Endothelial cell of umbilical vein (primary cell): ENCODE measurements at regions not wholly inside any gene's neighbourhood (a gene's known extent, or its start where the extent isn't known, plus 50 kb on each side); places are given as distances from the start of the nearest gene placed in this dataset.

Experiments
- BruUV-seq: library from RNA; stranded (reverse); fragments of 400-500 nt; replicated peaks from 2 replicates; lab custom pipeline; 2021; lab: Mats Ljungman, UMichigan
- CTCF ChIA-PET: fragments of 300-600, 350-600 bp; sonication (Branson Sonifier 250); formaldehyde crosslinking; loops from one replicate; lab custom pipeline; 2021; ENCODE audit warnings: antibody characterized with exemption, inconsistent platforms; lab: Charles Lee
- POLR2A ChIA-PET: fragments of 300-600, 350-600 bp; sonication (Branson Sonifier 250); formaldehyde crosslinking; loops from one replicate; lab custom pipeline; 2021; ENCODE audit warnings: antibody characterized with exemption, inconsistent platforms; lab: Charles Lee
- DNase-seq: peaks from one replicate; pipeline ENCODE4 v3.0.0-alpha.2; 2011; ENCODE audit warnings: low read depth, low spot score
- FAIRE-seq: peaks from 2 replicates; lab custom pipeline; 2011; peaks lifted over from hg19 to GRCh38; lab: Jason Lieb, UNC
- H2AFZ ChIP-seq: 2 replicates; pipeline ENCODE4 v1.6.0; 2012; ENCODE audit warnings: low read depth, low read length, control low read depth, inconsistent platforms
- H3K27ac ChIP-seq: 2 replicates; pipeline ENCODE4 v1.5.1; 2011; ENCODE audit warnings: low read depth, mild to moderate bottlenecking, control low read depth, low read length, moderate library complexity; ENCODE audit not compliant: insufficient read depth
- H3K27me3 ChIP-seq, 2 experiments: 2 replicates each; pipeline versions ENCODE4 v1.6.0 to v1.6.1; 2011; ENCODE audit warnings: low read length in 2 of 2, mixed read lengths in 1 of 2; ENCODE audit not compliant: control insufficient read depth in 2 of 2, insufficient read depth in 2 of 2
- H3K36me3 ChIP-seq, 2 experiments: 2 replicates in 1 of 2; 3 replicates in 1 of 2; pipeline ENCODE4 v1.5.1; 2011; ENCODE audit warnings: low read length in 2 of 2, mild to moderate bottlenecking in 1 of 2, moderate library complexity in 1 of 2; ENCODE audit not compliant: control insufficient read depth in 2 of 2, insufficient read depth in 2 of 2; ENCODE audit errors: extremely low read depth in 1 of 2
- H3K4me1 ChIP-seq: 3 replicates; pipeline ENCODE4 v1.5.1; 2011; ENCODE audit warnings: mild to moderate bottlenecking, low read length; ENCODE audit not compliant: control insufficient read depth, insufficient read depth; ENCODE audit errors: extremely low read depth
- H3K4me2 ChIP-seq: 2 replicates; pipeline ENCODE4 v1.6.1; 2011; ENCODE audit warnings: low read length, control low read depth, mixed read lengths; ENCODE audit not compliant: insufficient read depth
- H3K4me3 ChIP-seq, 3 experiments: fragments of 200-600 bp in 1 of 3; sonication (generic), shearing (Covaris generic) in 1 of 3; replicated peaks in 1 of 3; 2 replicates each; pipeline ENCODE4 v1.5.1; 2011 to 2016; ENCODE audit warnings: control low read depth in 3 of 3, low read length in 3 of 3, mild to moderate bottlenecking in 2 of 3, inconsistent platforms in 1 of 3, low read depth in 1 of 3, moderate library complexity in 1 of 3; ENCODE audit not compliant: insufficient read depth in 1 of 3
- H3K79me2 ChIP-seq: 2 replicates; pipeline ENCODE4 v1.6.0; 2012; ENCODE audit warnings: low read length, inconsistent platforms; ENCODE audit not compliant: control insufficient read depth, insufficient read depth
- H3K9ac ChIP-seq: replicated peaks from 2 replicates; pipeline ENCODE3; 2011; ENCODE audit warnings: low read length, control low read depth; ENCODE audit not compliant: insufficient read depth; ENCODE audit errors: extremely low read depth
- H3K9me1 ChIP-seq: replicated peaks from 3 replicates; pipeline ENCODE4 v1.6.0; 2011; ENCODE audit warnings: mild to moderate bottlenecking, low read length; ENCODE audit not compliant: control insufficient read depth, insufficient read depth; ENCODE audit errors: extremely low read depth
- H3K9me3 ChIP-seq: replicated peaks from 2 replicates; pipeline ENCODE4 v1.5.1; 2012; ENCODE audit warnings: low read length, inconsistent platforms; ENCODE audit not compliant: control insufficient read depth, insufficient read depth
- H4K20me1 ChIP-seq: replicated peaks from 2 replicates; pipeline ENCODE3; 2011; ENCODE audit warnings: mild to moderate bottlenecking, low read length; ENCODE audit not compliant: control insufficient read depth, insufficient read depth; ENCODE audit errors: extremely low read depth
- CTCF ChIP-seq, 2 donors: IDR thresholded peaks; 1 replicate in 1 of 2; 2 replicates in 1 of 2; pipeline ENCODE4 v1.5.1; 2011; ENCODE audit warnings: low read length in 2 of 2, mild to moderate bottlenecking in 2 of 2, moderate library complexity in 2 of 2, control low read depth in 1 of 2, inconsistent platforms in 1 of 2, low read depth in 1 of 2; ENCODE audit not compliant: insufficient read depth in 1 of 2; ENCODE audit errors: extremely low read depth in 1 of 2
- EZH2 ChIP-seq: IDR thresholded peaks from 2 replicates; pipeline ENCODE4 v1.6.1; 2012; ENCODE audit warnings: borderline replicate concordance, low read depth, mild to moderate bottlenecking, moderate library complexity, low read length, inconsistent platforms; ENCODE audit not compliant: severe bottlenecking
- FOS ChIP-seq: IDR thresholded peaks from 2 replicates; pipeline ENCODE4 v1.6.1; 2011; ENCODE audit warnings: mild to moderate bottlenecking, low read length, moderate library complexity, borderline replicate concordance; ENCODE audit not compliant: insufficient read depth
- GATA2 ChIP-seq: IDR thresholded peaks from 2 replicates; pipeline ENCODE4 v1.7.0; 2011; ENCODE audit warnings: low read depth, mild to moderate bottlenecking, moderate library complexity, mixed read lengths, low read length; ENCODE audit not compliant: insufficient read length, insufficient read depth
- JUN ChIP-seq: IDR thresholded peaks from 2 replicates; pipeline ENCODE4 v1.6.1; 2011; ENCODE audit warnings: borderline replicate concordance, low read depth; ENCODE audit not compliant: insufficient read length, insufficient read depth
- MAX ChIP-seq: IDR thresholded peaks from 2 replicates; pipeline ENCODE4 v1.6.1; 2011; ENCODE audit not compliant: insufficient read depth, insufficient read length
- MYC ChIP-seq: IDR thresholded peaks from one replicate; pipeline ENCODE4 v1.6.1; 2011; ENCODE audit warnings: mild to moderate bottlenecking, low read depth, low read length
- POLR2A ChIP-seq: IDR thresholded peaks from 2 replicates; pipeline ENCODE4 v1.6.1; 2012; ENCODE audit warnings: low read depth, mild to moderate bottlenecking, control low read depth, low read length
- POLR2AphosphoS5 ChIP-seq: IDR thresholded peaks from 2 replicates; pipeline ENCODE4 v1.6.1; 2012; ENCODE audit warnings: low read depth, mild to moderate bottlenecking, control low read depth, low read length, moderate library complexity; ENCODE audit not compliant: insufficient read depth
- dilution Hi-C: fragments of 300-500 bp; cut with MboI; formaldehyde crosslinking; loops from one replicate; pipeline ENCODE4 v1.15.0; 2019; ENCODE audit warnings: low sequenced_read_pairs; ENCODE audit not compliant: extremely low pct_ligation_motif_present
- intact Hi-C: fragments of 100-400 bp; cut with micrococcal nuclease; formaldehyde crosslinking; loops from one replicate; pipeline ENCODE4 v1.10.0; 2022

GRCh38 chr5:72055636-72056035 is 51.6 kb upstream of the MAP1B start:
- intact Hi-C loops = no loop called here
- POLR2A ChIA-PET = no interaction called here
- no peak for FAIRE-seq
- no peak overlapping the region for H2AFZ ChIP-seq
- no peaks in the 10 kb centered on the region for H3K9me1 ChIP-seq
- no peaks in the 10 kb centered on the region for H3K36me3 ChIP-seq
- no peak for DNase-seq
- dilution Hi-C loops = no loop called here
- no peak overlapping the region for H3K4me3 ChIP-seq
- no peak overlapping the region for H3K4me2 ChIP-seq
- BruUV-seq = no TSS peak
- no peaks in the 10 kb centered on the region for H4K20me1 ChIP-seq
- no peaks in the 10 kb centered on the region for H3K4me1 ChIP-seq
- no peak overlapping the region for H3K27ac ChIP-seq
- no peaks in the 10 kb centered on the region for H3K9me3 ChIP-seq
- TF ChIP-seq MYC = no peak
- no peak for TF ChIP-seq CTCF (IDR thresholded peaks at IDR 0.05; ENCODE audit: extremely low read depth in 1 of 2, insufficient read depth in 1 of 2, low read depth in 1 of 2, low read length in 2 of 2)
- TF ChIP-seq POLR2AphosphoS5 = no peak
- TF ChIP-seq EZH2 = no peak
- no peak for TF ChIP-seq MAX
- no peak for TF ChIP-seq GATA2
- no peak for TF ChIP-seq JUN
- TF ChIP-seq FOS = no peak
- no peak for TF ChIP-seq POLR2A
- CTCF ChIA-PET = no interaction called here
- H3K79me2 ChIP-seq = no peaks in the 10 kb centered on the region
- peaks cover 4 to 22% of the 10 kb centered on the region in 2 experiments for H3K27me3 ChIP-seq
- no peak overlapping the region for H3K9ac ChIP-seq
